ENCODE measurements at regions not wholly inside any gene's neighbourhood (a gene's known extent, or its start where the extent isn't known, plus 50 kb on each side); places are given as distances from the start of the nearest gene placed in this dataset.

DNA sequence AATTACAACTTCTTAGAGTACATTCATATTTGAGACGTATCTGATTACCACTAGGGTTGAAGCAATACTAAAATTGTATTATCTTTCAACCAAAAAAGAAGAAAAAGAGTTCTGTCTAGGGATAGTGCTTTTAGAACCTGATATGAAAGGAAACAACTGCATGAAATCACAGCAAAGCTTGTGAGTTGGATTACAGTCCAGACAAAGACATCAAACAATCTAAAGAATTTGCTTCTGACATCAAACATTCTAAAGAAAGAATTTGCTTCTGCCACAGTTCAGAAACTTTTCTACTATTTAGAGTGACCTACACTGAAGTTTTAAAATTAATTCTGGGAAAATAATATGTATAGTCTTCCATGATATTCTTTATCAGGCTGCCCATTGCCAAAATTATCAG, 1141.1 kb upstream of the ACO1 start:
- TF ChIP-seq POLR2A (IDR thresholded peaks at IDR 0.05) = no peak
- TF ChIP-seq, protein P1, sequence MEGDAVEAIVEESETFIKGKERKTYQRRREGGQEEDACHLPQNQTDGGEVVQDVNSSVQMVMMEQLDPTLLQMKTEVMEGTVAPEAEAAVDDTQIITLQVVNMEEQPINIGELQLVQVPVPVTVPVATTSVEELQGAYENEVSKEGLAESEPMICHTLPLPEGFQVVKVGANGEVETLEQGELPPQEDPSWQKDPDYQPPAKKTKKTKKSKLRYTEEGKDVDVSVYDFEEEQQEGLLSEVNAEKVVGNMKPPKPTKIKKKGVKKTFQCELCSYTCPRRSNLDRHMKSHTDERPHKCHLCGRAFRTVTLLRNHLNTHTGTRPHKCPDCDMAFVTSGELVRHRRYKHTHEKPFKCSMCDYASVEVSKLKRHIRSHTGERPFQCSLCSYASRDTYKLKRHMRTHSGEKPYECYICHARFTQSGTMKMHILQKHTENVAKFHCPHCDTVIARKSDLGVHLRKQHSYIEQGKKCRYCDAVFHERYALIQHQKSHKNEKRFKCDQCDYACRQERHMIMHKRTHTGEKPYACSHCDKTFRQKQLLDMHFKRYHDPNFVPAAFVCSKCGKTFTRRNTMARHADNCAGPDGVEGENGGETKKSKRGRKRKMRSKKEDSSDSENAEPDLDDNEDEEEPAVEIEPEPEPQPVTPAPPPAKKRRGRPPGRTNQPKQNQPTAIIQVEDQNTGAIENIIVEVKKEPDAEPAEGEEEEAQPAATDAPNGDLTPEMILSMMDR (IDR thresholded peaks at IDR 0.05) = no peak

All from lower leg skin (tissue), 3 donors.